ENCODE measurements at regions not wholly inside any gene's neighbourhood (a gene's known extent, or its start where the extent isn't known, plus 50 kb on each side); places are given as distances from the start of the nearest gene placed in this dataset.

DNA sequence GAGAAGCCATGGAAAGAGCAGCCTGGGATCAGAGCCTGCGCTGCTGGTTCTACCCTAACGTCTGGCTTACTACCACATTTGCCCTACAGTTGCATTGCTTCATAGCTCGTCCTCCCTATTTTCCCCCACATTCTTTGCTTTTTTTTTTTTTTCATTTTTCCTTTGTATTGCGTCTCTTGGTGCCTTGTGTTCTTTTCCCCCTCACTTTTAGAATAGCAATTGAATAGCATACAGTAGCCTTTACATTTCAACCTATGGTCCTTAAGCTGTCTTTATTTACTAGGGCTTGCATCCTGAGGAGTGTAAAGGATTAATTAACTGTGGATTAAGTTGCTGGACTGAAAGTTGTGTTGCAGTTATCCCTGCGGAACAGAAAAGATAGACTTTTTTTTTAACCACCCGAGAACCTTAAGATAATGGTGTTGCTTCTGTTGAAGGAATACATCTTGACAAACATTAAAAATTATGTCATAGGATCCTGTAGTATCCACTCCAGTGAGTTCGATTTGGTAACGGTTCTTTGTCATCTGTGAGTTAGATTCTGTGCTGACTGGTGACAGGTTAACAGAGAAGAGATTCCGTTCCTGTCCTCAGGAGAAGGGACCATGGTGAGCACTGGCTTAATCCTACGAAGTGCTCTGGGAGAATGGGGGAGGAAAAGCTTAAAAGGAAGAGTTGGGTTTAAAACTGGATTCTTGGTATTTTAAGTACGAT is 417.4 kb upstream of the NAALADL2 start:
- in situ Hi-C loops (cut with HindIII; ENCODE audit: low pct_unique_long_range_greater_than_20kb, low sequenced_read_pairs) = no loop called here

DNA sequence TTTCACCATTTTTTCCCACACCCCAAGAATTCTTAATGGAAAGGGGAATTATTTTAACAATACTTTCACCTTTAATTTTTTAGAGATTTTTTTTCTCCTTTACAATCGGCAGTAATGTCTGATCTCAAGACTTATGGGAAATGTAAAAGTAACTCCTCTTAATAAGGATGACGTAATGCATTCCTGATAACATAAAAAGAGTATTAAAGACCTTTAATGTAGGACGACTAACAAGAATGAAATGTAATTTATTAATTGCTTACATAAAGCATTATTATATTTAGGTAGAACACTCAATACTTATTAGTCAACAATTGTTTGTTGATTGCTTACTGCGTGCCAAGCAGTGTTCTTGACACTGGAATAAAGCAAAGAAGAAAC is 416.8 kb upstream of the NAALADL2 start:
- peak overlapping the region; percentile 68 to 71 for H3K4me3 ChIP-seq (ENCODE audit: low read depth in 2 of 2, low read length in 2 of 2)
- ChIA-PET CTCF (no interaction called here), POLR2A (no interaction called here)
- DNase-seq (ENCODE audit: low read depth, low spot score) (no peak), ATAC-seq (no peak)
- intact Hi-C loops (cut with micrococcal nuclease; ENCODE audit: unreplicated experiment) = no loop called here
- no TSS peak for BruUV-seq (replicated peaks)
- TF ChIP-seq CTCF (IDR thresholded peaks at IDR 0.05) (no peak), POLR2AphosphoS5 (IDR thresholded peaks at IDR 0.05; ENCODE audit: low read depth, low read length) (no peak), TCF7L2 (IDR thresholded peaks at IDR 0.05; ENCODE audit: low read depth, low read length) (no peak), SIN3A (IDR thresholded peaks at IDR 0.05; ENCODE audit: borderline replicate concordance, insufficient read depth, low read depth, low read length) (no peak)
- TF ChIP-seq, protein P1, sequence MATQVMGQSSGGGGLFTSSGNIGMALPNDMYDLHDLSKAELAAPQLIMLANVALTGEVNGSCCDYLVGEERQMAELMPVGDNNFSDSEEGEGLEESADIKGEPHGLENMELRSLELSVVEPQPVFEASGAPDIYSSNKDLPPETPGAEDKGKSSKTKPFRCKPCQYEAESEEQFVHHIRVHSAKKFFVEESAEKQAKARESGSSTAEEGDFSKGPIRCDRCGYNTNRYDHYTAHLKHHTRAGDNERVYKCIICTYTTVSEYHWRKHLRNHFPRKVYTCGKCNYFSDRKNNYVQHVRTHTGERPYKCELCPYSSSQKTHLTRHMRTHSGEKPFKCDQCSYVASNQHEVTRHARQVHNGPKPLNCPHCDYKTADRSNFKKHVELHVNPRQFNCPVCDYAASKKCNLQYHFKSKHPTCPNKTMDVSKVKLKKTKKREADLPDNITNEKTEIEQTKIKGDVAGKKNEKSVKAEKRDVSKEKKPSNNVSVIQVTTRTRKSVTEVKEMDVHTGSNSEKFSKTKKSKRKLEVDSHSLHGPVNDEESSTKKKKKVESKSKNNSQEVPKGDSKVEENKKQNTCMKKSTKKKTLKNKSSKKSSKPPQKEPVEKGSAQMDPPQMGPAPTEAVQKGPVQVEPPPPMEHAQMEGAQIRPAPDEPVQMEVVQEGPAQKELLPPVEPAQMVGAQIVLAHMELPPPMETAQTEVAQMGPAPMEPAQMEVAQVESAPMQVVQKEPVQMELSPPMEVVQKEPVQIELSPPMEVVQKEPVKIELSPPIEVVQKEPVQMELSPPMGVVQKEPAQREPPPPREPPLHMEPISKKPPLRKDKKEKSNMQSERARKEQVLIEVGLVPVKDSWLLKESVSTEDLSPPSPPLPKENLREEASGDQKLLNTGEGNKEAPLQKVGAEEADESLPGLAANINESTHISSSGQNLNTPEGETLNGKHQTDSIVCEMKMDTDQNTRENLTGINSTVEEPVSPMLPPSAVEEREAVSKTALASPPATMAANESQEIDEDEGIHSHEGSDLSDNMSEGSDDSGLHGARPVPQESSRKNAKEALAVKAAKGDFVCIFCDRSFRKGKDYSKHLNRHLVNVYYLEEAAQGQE (IDR thresholded peaks at IDR 0.05; ENCODE audit: insufficient read depth in 1 of 2, low read depth in 2 of 2, low read length in 1 of 2) = no peak
- no peaks in the 10 kb centered on the region for H3K36me3 ChIP-seq (ENCODE audit: control insufficient read depth, insufficient read depth, low read length)
- H3K4me1 ChIP-seq (ENCODE audit: control insufficient read depth, insufficient read depth, low read length) = peaks cover 26% of the 10 kb centered on the region
- H3K27me3 ChIP-seq (ENCODE audit: control insufficient read depth, insufficient read depth, low read length) = no peaks in the 10 kb centered on the region
- H3K27ac ChIP-seq (ENCODE audit: low read length) = peak overlapping the region; percentile 97
- in situ Hi-C loops (cut with HindIII; ENCODE audit: low pct_unique_long_range_greater_than_20kb, low sequenced_read_pairs) = no loop called here
- H3K9me3 ChIP-seq (ENCODE audit: control insufficient read depth, insufficient read depth, low read depth, low read length) = peaks cover 4% of the 10 kb centered on the region; the same call in 1 of the 2 replicates

More for the DNA sequence above, 417.4 kb upstream of the NAALADL2 start:
- peak overlapping the region; percentile 68 to 71 for H3K4me3 ChIP-seq (ENCODE audit: low read depth in 2 of 2, low read length in 2 of 2)
- peak overlapping the region; percentile 97 for H3K27ac ChIP-seq (ENCODE audit: low read length)
- ATAC-seq (no peak), DNase-seq (ENCODE audit: low read depth, low spot score) (no peak)
- POLR2A ChIA-PET = interaction anchor here (0.6 to 0.7 kb wide), 2 partner anchors 420 to 1995 kb away, joined by 3 to 4 read pairs; no protein-coding TSS in a partner anchor
- H3K36me3 ChIP-seq (ENCODE audit: control insufficient read depth, insufficient read depth, low read length) = no peaks in the 10 kb centered on the region
- H3K27me3 ChIP-seq (ENCODE audit: control insufficient read depth, insufficient read depth, low read length) = no peaks in the 10 kb centered on the region
- TF ChIP-seq, protein P1 (IDR thresholded peaks at IDR 0.05; ENCODE audit: insufficient read depth in 1 of 2, low read depth in 2 of 2, low read length in 1 of 2) = no peak
- TF ChIP-seq CTCF (IDR thresholded peaks at IDR 0.05) (no peak), SIN3A (IDR thresholded peaks at IDR 0.05; ENCODE audit: borderline replicate concordance, insufficient read depth, low read depth, low read length) (no peak), POLR2AphosphoS5 (IDR thresholded peaks at IDR 0.05; ENCODE audit: low read depth, low read length) (no peak), TCF7L2 (IDR thresholded peaks at IDR 0.05; ENCODE audit: low read depth, low read length) (no peak)
- intact Hi-C loops (cut with micrococcal nuclease; ENCODE audit: unreplicated experiment) = no loop called here
- H3K9me3 ChIP-seq (ENCODE audit: control insufficient read depth, insufficient read depth, low read depth, low read length) = peaks cover 2% of the 10 kb centered on the region; the same call in 1 of the 2 replicates
- CTCF ChIA-PET = interaction anchor here (0.5 to 0.7 kb wide), 4 partner anchors 9 to 563 kb away, joined by 3 to 5 read pairs (median 4); no protein-coding TSS in a partner anchor
- BruUV-seq (replicated peaks) = TSS peak; percentile 70
- H3K4me1 ChIP-seq (ENCODE audit: control insufficient read depth, insufficient read depth, low read length) = peaks cover 26% of the 10 kb centered on the region
